ENCODE measurements at regions not wholly inside any gene's neighbourhood (a gene's known extent, or its start where the extent isn't known, plus 50 kb on each side); places are given as distances from the start of the nearest gene placed in this dataset.

DNA sequence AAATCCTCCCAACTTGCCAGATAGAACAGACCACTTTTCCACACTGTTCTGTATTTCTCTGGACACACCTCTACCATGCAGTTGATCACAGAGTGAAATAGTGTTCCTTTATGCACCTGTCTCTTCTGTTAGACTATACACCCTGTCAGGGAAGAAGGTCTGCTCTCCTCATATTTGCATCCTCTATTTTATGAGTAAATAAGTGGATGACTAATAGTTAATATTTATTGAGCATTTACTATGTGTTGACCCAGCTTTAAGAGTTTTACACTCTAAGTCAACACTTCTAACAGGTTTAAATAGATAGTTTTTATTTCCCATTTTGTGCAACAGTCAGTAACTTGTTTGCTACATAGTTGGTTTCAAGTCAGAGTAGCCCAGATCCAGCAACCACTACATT lies 452.8 kb upstream of the MPDZ start:
- TF ChIP-seq, protein P1, sequence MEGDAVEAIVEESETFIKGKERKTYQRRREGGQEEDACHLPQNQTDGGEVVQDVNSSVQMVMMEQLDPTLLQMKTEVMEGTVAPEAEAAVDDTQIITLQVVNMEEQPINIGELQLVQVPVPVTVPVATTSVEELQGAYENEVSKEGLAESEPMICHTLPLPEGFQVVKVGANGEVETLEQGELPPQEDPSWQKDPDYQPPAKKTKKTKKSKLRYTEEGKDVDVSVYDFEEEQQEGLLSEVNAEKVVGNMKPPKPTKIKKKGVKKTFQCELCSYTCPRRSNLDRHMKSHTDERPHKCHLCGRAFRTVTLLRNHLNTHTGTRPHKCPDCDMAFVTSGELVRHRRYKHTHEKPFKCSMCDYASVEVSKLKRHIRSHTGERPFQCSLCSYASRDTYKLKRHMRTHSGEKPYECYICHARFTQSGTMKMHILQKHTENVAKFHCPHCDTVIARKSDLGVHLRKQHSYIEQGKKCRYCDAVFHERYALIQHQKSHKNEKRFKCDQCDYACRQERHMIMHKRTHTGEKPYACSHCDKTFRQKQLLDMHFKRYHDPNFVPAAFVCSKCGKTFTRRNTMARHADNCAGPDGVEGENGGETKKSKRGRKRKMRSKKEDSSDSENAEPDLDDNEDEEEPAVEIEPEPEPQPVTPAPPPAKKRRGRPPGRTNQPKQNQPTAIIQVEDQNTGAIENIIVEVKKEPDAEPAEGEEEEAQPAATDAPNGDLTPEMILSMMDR (IDR thresholded peaks at IDR 0.05; ENCODE audit: low read length): no peak
- no peak for TF ChIP-seq EZH2 (IDR thresholded peaks at IDR 0.05; ENCODE audit: borderline replicate concordance, low read length)
